ENCODE measurements at regions not wholly inside any gene's neighbourhood (a gene's known extent, or its start where the extent isn't known, plus 50 kb on each side); places are given as distances from the start of the nearest gene placed in this dataset.

- TF ChIP-seq CTCF (IDR thresholded peaks at IDR 0.05) (no peak), POLR2A (IDR thresholded peaks at IDR 0.05) (no peak)
Measured at GRCh38 chrX:74232859-74233258, 71.1 kb upstream of the ZCCHC13 start.

Measured in testis (tissue), 2 donors.